ENCODE measurements at regions not wholly inside any gene's neighbourhood (a gene's known extent, or its start where the extent isn't known, plus 50 kb on each side); places are given as distances from the start of the nearest gene placed in this dataset.

GRCh38 chr2:182591774-182592173, 124.3 kb upstream of the DNAJC10 start:
- TF ChIP-seq POLR2AphosphoS5 (IDR thresholded peaks at IDR 0.05; ENCODE audit: low read depth, low read length) (no peak), POLR2A (IDR thresholded peaks at IDR 0.05; ENCODE audit: low read depth, low read length) (no peak)

Data from GM12892 (cell line).